ENCODE measurements at regions not wholly inside any gene's neighbourhood (a gene's known extent, or its start where the extent isn't known, plus 50 kb on each side); places are given as distances from the start of the nearest gene placed in this dataset.

DNA sequence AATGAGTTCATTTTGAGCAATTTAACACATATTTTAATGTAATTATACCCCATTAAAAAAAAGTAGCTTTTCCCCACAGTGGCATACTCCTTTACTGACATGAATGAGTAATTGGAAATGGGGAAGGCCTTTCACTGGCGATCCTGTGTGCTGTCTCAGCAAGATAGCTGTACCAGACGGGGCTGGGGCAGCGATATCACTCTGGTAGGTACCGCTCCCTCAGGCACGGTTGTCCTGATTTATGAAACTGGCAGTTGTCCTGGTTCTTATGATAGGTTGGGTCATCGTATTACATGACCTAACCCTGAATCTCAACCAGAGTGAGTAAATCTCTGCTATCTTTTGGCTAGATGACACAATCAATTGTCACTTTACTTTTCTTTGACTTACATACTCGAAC is 355.0 kb upstream of the MAP3K7 start:
- no peak for DNase-seq

DNA sequence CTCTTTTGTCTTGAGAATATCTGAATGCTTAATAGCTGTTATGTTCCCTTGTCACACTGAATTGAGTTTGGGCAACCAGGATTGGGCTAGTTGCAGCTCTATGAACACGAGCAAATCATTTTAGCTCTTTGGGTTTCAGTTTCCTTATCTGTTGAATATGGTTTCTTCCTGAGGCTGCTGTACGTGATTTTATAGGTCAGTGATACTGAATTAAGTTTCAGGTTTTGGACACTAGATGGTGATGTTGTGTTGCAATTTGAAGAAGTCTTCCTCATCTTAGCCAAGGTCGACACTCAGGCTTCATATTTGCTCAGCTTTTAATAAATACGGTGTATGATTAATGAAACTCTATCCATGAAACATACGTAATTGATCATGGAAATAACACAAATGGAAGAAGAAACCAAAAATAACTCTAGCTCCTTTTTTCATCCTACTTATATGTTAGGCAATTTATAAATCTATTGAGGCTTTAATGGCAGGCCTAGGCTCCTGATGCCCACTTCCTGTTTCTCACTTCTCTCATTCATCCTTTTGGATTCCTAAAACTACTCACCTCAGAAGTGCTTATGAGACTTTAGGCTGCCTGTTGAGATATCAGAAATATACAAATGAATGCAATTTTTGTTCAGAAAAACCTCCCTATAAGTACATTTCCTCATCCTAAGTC is 354.1 kb upstream of the MAP3K7 start:
- DNase-seq = peak; percentile 49

DNA sequence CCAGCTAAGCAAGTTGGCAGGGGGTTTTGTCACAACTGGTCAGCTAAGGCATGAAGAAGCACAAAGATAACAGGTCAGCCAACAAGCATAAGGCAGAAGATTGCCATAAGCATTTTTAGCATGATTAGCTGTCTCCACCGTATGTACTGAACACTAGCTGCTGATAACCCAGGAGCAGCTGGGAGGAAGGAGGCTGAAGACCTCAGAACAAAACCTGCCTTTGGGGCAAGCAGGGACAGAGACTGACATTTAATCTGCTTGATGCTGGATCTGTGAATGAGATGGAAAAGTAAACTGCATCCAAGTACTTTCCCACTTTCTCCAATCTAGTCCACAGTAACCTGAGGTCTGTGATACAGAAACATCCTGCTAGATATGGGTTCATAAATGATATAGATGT is 353.0 kb upstream of the MAP3K7 start:
- DNase-seq = no peak

DNA sequence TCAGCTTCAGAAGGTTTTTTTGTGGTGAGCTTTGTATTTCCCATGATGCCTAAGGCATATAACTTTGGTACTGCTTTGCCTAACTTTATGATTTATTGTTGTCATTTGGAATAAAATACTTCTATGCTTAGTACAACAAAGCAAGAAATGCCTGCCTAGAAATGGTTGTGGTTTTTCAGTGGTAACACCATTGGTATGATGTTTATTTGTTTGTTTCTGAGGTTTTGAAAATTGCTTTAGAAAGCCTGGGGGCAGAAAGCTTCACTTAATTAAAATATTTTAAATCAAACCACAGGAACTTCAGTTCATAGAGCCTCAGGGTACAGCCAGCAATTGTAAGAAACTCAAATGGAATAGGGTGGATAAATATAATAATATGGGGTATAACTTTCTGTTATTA is 351.2 kb upstream of the MAP3K7 start:
- DNase-seq = peak; percentile 0

DNA sequence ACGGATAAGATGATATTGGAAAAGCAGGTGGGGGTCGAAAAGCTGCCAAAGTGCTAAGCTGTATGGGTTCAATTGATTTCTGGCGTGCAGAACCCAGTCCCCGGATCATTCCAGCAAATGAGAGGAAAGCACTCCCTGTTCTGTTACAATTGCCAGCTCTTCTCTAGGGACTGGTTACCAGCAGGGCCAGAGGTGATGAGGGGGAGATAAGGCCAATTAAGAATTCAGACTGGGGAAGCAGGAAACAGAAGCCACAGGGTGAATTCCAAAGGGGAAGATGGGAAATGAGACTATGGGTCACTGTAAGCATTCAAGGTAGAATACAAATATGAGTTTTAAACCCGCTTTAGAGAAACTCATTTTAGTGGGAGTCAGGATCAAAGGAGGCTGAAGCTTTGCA is 349.4 kb upstream of the MAP3K7 start:
- no peak for DNase-seq

DNA sequence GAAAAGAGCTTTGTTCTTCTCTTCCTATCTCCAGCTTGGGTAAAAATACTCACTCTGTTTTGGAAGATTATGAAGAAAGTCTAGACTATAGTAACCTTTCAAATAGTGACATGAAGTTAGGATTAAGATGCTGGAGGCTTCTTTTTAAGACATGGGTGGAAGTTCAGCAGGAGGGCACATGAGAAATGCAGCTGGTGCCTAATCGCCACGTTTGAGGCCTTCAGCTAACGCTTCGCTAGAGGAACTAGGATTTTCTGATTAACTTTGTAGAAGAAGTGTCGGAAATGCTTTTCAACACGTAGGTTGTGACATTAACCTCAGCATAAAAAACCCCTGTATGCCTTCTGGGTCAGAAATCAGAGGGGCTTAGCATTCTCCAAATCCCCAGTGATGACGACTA is 348.1 kb upstream of the MAP3K7 start:
- DNase-seq = no peak

- no peak for DNase-seq
These were observed 347.2 kb upstream of the MAP3K7 start for GRCh38 chr6:90934081-90934480.

DNA sequence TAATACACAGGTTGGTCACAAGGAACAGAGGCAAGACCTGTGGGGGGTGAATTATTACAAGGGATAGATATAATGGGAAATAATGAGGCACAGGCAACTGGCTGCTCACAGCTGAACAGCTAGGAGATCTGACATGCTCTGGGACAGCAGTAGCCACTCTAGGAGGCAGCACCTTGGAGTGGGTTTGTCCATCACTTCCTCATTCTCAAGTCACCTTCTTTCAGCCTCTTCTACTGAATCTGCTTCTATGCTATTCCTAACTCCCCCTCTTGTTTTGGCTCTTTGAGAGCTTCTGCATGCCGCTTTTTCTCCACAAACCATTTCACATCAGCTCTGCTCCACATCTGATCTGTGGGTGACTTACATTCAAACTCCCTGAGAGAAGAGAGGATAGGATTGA is 345.5 kb upstream of the MAP3K7 start:
- no peak for DNase-seq

- DNase-seq = no peak
These were observed 341.2 kb upstream of the MAP3K7 start for GRCh38 chr6:90928051-90928450.

DNA sequence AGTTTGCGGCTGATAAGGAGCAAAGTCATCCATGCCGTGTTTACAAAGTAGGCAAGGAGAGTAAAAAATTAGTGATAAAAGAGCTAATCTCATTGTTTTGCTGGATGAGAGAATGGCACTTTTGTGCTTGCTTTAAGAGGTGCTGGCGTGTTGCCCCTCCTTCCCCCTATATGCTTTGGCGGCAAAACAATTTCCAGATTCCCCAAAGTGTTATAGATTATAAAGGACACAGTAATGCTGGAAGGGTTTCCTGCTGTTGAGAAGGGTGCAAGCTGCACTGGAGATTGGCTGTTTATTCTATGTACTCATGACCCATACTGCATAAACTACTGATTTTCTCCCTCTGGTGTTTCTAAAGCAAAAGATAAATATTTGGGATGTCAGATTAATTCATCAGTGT is 338.9 kb upstream of the MAP3K7 start:
- no peak for DNase-seq

- DNase-seq = no peak
These were observed 335.5 kb upstream of the MAP3K7 start for GRCh38 chr6:90922325-90922724.

- DNase-seq = no peak
These were observed 331.5 kb upstream of the MAP3K7 start for GRCh38 chr6:90918361-90918760.

DNA sequence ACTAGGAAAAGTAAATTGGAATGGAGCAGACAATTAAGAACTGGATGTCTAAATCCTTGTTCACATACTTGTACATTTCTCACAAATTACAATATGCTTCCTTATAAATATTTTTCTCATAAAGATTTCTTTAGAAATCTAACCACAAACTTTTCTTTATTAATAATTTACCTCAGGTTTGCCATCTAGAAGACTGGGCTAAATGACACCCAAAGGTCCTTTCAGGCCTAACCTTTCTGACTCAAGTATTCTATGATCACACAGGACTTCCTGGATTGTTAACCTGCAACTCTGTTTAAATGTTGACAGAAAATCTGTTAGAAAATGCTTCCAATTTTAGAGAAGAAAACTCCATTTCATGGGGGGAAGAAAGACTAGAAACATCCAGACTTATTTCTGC is 330.5 kb upstream of the MAP3K7 start:
- DNase-seq = no peak

DNA sequence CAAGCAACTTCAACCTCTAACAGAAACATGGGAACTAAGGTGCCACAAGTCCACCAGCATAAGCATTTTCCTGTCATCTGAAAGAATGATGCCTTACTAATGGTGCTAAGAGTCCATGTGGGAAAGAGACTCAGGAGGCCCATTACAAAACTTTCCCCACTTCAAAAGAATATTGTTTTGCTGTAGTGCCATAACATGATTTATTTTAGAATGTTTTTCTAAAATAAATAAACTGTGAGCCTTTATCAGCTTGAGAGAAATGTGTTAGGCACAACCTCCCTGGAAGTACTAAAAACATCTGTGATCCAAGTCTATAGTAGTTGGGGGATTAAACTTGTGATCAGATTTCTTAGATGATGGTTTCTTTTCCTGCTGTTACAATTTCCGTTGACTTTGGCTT is 330.1 kb upstream of the MAP3K7 start:
- no peak for DNase-seq

GRCh38 chr6:90915224-90915915 is 328.5 kb upstream of the MAP3K7 start:
- DNase-seq = no peak

DNA sequence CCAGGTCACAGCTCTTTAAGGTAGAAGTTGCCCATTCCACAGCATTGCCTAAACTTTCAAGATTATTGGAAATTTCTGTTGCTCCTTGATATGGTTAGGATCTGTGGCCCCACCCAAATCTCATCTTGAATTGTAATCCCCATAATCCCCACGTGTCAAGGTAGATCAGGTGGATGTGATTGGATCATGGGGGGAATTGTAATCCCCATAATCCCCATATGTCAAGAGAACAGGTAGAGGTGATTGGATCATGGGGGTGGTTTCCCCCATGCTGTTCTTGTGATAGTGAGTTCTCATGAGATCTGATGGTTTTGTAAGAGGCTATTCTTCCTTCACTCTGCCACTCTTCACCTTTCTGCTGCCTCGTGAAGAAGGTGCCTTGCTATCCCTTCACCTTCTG is 327.4 kb upstream of the MAP3K7 start:
- DNase-seq = no peak

GRCh38 chr6:90913266-90913960 is 326.5 kb upstream of the MAP3K7 start:
- DNase-seq = no peak

GRCh38 chr6:90911642-90912041 is 324.8 kb upstream of the MAP3K7 start:
- DNase-seq = no peak

DNA sequence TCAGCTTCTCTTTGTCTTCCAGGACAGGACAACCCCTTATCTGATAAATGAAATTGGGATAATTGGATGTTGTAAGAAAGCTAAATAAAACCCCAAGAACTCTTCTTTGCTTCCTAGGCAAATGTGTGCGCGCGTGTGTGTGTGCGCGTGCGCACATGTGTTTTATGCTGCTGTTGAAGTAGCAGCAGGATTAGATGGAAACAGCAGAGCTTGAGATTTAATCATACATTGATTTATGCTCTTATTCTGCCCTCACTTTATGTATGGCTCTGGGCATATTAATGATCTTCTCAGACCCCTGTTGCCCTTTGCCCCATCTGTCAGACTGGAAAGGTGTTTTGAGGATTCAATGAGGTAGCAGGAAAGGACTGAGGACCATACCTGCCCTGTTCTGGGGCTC is 324.0 kb upstream of the MAP3K7 start:
- no peak for DNase-seq

GRCh38 chr6:90907931-90908655 is 321.2 kb upstream of the MAP3K7 start:
- DNase-seq = no peak

DNA sequence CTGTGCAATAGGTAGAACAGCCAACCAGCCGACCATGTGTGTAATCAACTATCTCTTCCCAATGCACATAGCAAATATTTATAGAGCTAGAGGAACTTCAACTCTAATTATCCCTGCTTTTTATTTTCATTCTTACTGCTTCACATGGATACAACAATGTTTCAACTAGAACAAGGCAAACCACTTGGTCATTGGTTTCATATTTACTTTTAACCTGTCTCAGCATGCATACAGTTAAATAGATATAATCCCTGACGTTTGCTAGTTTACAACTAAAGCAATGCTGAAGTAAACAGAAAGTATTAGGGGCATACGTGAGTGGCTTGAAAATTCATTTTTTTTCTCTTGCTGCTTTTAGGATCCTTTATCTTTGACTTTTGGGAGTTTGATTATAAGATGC is 318.5 kb upstream of the MAP3K7 start:
- no peak for DNase-seq

DNA sequence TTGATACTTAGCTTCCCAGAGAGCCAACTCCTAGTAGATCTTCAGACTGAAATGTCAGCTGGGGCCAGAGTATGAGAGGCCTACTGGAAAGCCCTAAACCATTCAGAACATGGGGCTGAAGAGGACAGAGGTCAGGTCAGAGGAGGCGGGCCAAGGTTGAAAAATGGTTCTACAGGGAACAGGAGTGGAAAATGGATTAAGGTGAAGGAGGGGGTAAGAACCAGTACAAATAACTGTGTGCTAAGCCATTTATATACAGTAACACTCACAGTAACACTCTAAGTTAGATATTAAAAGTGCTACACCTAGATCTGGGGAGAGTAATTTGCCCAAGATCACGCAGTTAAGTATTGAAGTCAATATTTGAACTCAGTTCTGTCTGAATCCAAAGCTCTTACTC is 313.2 kb upstream of the MAP3K7 start:
- DNase-seq = no peak

GRCh38 chr6:90898763-90899162 is 311.9 kb upstream of the MAP3K7 start:
- no peak for DNase-seq

All from fibroblast of skin of back (primary cell).